GM23338 (cell line): ENCODE measurements at regions not wholly inside any gene's neighbourhood (a gene's known extent, or its start where the extent isn't known, plus 50 kb on each side); places are given as distances from the start of the nearest gene placed in this dataset.

Experiments used
- ATAC-seq: fragments of 200-7000 bp; cut with Tn5 transposase; 3 replicates; pipeline ENCODE4 v1.9.1; 2020
- DNase-seq: peaks from one replicate; pipeline ENCODE4 v3.0.0-alpha.2; 2015; ENCODE audit warnings: low spot score
- H2AFZ ChIP-seq: fragments of 200-600 bp; sonication (generic); 2 replicates; pipeline ENCODE4 v1.8.0; 2016; ENCODE audit warnings: antibody characterized with exemption, mild to moderate bottlenecking, moderate library complexity
- H3F3A ChIP-seq: fragments of 200-600 bp; sonication (generic); replicated peaks from 2 replicates; pipeline ENCODE4 v1.8.0; 2017; ENCODE audit warnings: antibody characterized with exemption, mixed run types, low read depth
- H3K27ac ChIP-seq: fragments of 200-600 bp; sonication (generic); 2 replicates; pipeline ENCODE4 v1.6.1; 2016; ENCODE audit warnings: low read depth
- H3K27me3 ChIP-seq: fragments of 200-600 bp; sonication (generic); 2 replicates; pipeline ENCODE4 v1.8.0; 2016; ENCODE audit warnings: mild to moderate bottlenecking, mixed run types, moderate library complexity; ENCODE audit not compliant: insufficient read depth
- H3K36me3 ChIP-seq: fragments of 200-600 bp; sonication (generic); 2 replicates; pipeline ENCODE4 v1.8.0; 2016; ENCODE audit warnings: mild to moderate bottlenecking; ENCODE audit not compliant: insufficient read depth
- H3K4me1 ChIP-seq: fragments of 200-600 bp; sonication (generic); 2 replicates; pipeline ENCODE4 v1.8.0; 2016; ENCODE audit warnings: mild to moderate bottlenecking, moderate library complexity; ENCODE audit not compliant: insufficient read depth
- H3K4me2 ChIP-seq: fragments of 200-600 bp; sonication (generic); 2 replicates; pipeline ENCODE4 v1.7.1; 2017; ENCODE audit warnings: mixed run types
- H3K4me3 ChIP-seq: fragments of 200-600 bp; sonication (generic); 2 replicates; pipeline ENCODE4 v1.6.1; 2016; ENCODE audit warnings: mixed run types
- H3K79me2 ChIP-seq: fragments of 200-600 bp; sonication (generic); replicated peaks from 2 replicates; pipeline ENCODE4 v1.8.0; 2017; ENCODE audit warnings: mild to moderate bottlenecking; ENCODE audit not compliant: insufficient read depth
- H3K9me2 ChIP-seq: fragments of 200-600 bp; sonication (generic); 2 replicates; pipeline ENCODE4 v1.8.0; 2017; ENCODE audit not compliant: insufficient read depth
- H4K20me1 ChIP-seq: fragments of 200-600 bp; sonication (generic); replicated peaks from 2 replicates; pipeline ENCODE4 v1.8.0; 2017; ENCODE audit warnings: mild to moderate bottlenecking; ENCODE audit not compliant: insufficient read depth
- H3K27ac Mint-ChIP-seq: 2 replicates; pipeline ENCODE4 v1.8.0; 2020; ENCODE audit warnings: inconsistent platforms, mild to moderate bottlenecking, moderate library complexity, mixed read lengths
- H3K27me3 Mint-ChIP-seq: 3 replicates; pipeline ENCODE4 v1.8.0; 2022; ENCODE audit warnings: low read depth, mild to moderate bottlenecking, moderate library complexity, mixed read lengths, inconsistent platforms; ENCODE audit not compliant: insufficient read depth, poor library complexity
- H3K36me3 Mint-ChIP-seq: 3 replicates; pipeline ENCODE4 v1.8.0; 2021; ENCODE audit warnings: low read depth, mild to moderate bottlenecking, inconsistent platforms, moderate library complexity, mixed read lengths
- H3K4me1 Mint-ChIP-seq: 3 replicates; pipeline ENCODE4 v1.8.0; 2020; ENCODE audit warnings: mild to moderate bottlenecking, inconsistent platforms, mixed read lengths
- H3K4me3 Mint-ChIP-seq: 3 replicates; pipeline ENCODE4 v1.8.0; 2021; ENCODE audit warnings: moderate library complexity, mild to moderate bottlenecking, inconsistent platforms, mixed read lengths
- H3K9me3 Mint-ChIP-seq: 3 replicates; pipeline ENCODE4 v1.8.0; 2020; ENCODE audit warnings: moderate library complexity, mild to moderate bottlenecking, inconsistent platforms, mixed read lengths
- CTCF ChIP-seq, 2 experiments: fragments of 200-600 bp in 1 of 2; sonication (generic) in 1 of 2; conservative IDR thresholded peaks; 2 replicates each; pipeline versions ENCODE4 v1.5.1 to v1.6.1; 2016 to 2017; ENCODE audit warnings: antibody characterized with exemption in 2 of 2, low read depth in 2 of 2, mild to moderate bottlenecking in 2 of 2, moderate library complexity in 1 of 2
- ETS1 ChIP-seq: IDR thresholded peaks from 2 replicates; pipeline ENCODE4 v1.6.1; 2016; ENCODE audit warnings: antibody characterized with exemption
- EZH2 ChIP-seq: fragments of 200-600 bp; sonication (generic); IDR thresholded peaks from one replicate; pipeline ENCODE4 v1.8.0; 2017; ENCODE audit warnings: antibody characterized with exemption, mild to moderate bottlenecking, low read depth; ENCODE audit not compliant: unreplicated experiment
- JUNB ChIP-seq: IDR thresholded peaks from one replicate; pipeline ENCODE4 v1.6.1; 2016; ENCODE audit warnings: antibody characterized with exemption; ENCODE audit not compliant: unreplicated experiment
- POLR2AphosphoS5 ChIP-seq: IDR thresholded peaks from 2 replicates; pipeline ENCODE4 v1.6.1; 2016; ENCODE audit warnings: antibody characterized with exemption, low read depth
- REST ChIP-seq: IDR thresholded peaks from one replicate; pipeline ENCODE4 v1.6.1; 2018; ENCODE audit warnings: antibody characterized with exemption; ENCODE audit not compliant: unreplicated experiment
- STAT1 ChIP-seq: IDR thresholded peaks from one replicate; pipeline ENCODE4 v1.6.1; 2016; ENCODE audit warnings: antibody characterized with exemption; ENCODE audit not compliant: unreplicated experiment
- ZNF331 ChIP-seq: fragments of 250-450 bp; sonication (Bioruptor Pico); IDR thresholded peaks from 2 replicates; pipeline ENCODE4 v1.5.0; 2020; ENCODE audit warnings: low read depth, mild to moderate bottlenecking, moderate library complexity
- ZNF462 ChIP-seq: fragments of 250-450 bp; sonication (Bioruptor Pico); IDR thresholded peaks from 2 replicates; pipeline ENCODE4 v1.5.0; 2020; ENCODE audit warnings: mild to moderate bottlenecking, moderate library complexity

GRCh38 chr21:32956061-32956656 is 69.6 kb upstream of the OLIG2 start (continued):
- no peak for TF ChIP-seq REST
- TF ChIP-seq STAT1: no peak
- TF ChIP-seq JUNB: no peak
- TF ChIP-seq POLR2AphosphoS5: no peak
- TF ChIP-seq CTCF (conservative IDR thresholded peaks at IDR 0.05; ENCODE audit: low read depth in 2 of 2): no peak
- no peak for TF ChIP-seq ETS1
- no peak for TF ChIP-seq EZH2

GRCh38 chr21:32957545-32957944 is 68.2 kb upstream of the OLIG2 start:
- peaks cover 51% of the 10 kb centered on the region for H3K4me1 Mint-ChIP-seq
- Histone ChIP-seq H3K9me2 (no peaks in the 10 kb centered on the region), H3K4me3 (no peak overlapping the region), H3K4me1 (peaks cover 48% of the 10 kb centered on the region), H3K79me2 (no peaks in the 10 kb centered on the region), H4K20me1 (no peaks in the 10 kb centered on the region), H2AFZ (no peak overlapping the region), H3K4me2 (no peak overlapping the region), H3K36me3 (no peaks in the 10 kb centered on the region), H3K27me3 (no peaks in the 10 kb centered on the region), H3K27ac (no peak overlapping the region), H3F3A (no peaks in the 10 kb centered on the region)
- no peaks in the 10 kb centered on the region for H3K36me3 Mint-ChIP-seq
- H3K9me3 Mint-ChIP-seq: peaks cover 3% of the 10 kb centered on the region; the same call in 1 of the 3 replicates
- H3K4me3 Mint-ChIP-seq: no peak overlapping the region
- DNase-seq (no peak), ATAC-seq (no peak)
- no peak overlapping the region for H3K27ac Mint-ChIP-seq
- no peaks in the 10 kb centered on the region for H3K27me3 Mint-ChIP-seq
- TF ChIP-seq ZNF331 (CRISPR knock-in tag) (no peak), POLR2AphosphoS5 (no peak), EZH2 (no peak), ZNF462 (CRISPR knock-in tag) (no peak), CTCF (conservative IDR thresholded peaks at IDR 0.05; ENCODE audit: low read depth in 2 of 2) (no peak)
